DMS153 treated with DMSO at 0.1 percent for 48 hours (cell line): ENCODE measurements at regions not wholly inside any gene's neighbourhood (a gene's known extent, or its start where the extent isn't known, plus 50 kb on each side); places are given as distances from the start of the nearest gene placed in this dataset.
A peak's percentile ranks its signal among the peaks of the same experiment; 100 is the strongest.

ENCODE experiments used
- DNase-seq: peaks from one replicate; lab custom pipeline; 2025; ENCODE audit not compliant: unreplicated experiment; lab: John Stamatoyannopoulos, UW

DNA sequence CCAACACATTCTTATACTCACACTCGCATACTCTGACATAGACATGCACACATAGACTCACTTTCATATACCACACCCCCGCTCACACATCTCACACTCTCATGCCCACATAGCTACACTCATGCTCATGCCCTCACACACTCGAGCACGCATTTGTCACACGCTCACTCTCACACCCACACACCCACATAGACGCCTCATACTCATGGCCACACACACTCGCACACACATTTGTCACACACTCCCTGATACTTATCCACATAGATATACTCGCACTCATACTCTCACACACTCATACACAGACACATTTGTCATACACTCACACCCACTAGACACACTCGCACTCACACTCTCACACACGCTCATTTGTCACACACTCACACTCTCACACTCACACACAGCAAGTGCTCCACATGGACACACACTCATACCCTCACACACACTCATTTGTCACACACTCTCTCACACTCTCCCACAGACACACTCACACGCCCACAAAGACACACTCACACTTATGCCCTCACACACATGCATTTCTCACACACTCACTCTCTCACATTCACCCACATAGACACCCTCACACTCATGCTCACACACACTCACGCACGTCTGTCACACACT is 50.9 kb downstream of the TNP1 start:
- no peak for DNase-seq

DNA sequence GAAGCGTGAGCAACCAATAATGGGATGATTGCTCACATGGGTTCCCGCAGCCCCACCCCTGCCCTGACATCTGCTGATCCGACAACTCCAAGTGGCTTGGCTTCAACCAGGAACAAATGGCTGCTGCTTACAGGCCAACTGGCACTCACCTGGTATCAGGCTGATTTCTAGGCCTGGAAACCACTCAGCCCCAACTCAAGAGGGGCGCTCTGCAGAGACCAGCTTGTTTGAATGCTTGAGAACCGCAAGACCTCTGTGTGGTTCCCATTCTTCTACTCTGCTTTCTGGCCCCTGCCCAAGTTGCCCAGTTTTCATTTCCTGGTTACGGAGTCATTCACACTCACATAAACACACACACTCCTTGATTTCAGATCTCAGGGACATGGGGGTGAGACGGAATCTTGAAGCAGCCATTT is 52.0 kb downstream of the TNP1 start:
- peak; percentile 89 for DNase-seq

DNA sequence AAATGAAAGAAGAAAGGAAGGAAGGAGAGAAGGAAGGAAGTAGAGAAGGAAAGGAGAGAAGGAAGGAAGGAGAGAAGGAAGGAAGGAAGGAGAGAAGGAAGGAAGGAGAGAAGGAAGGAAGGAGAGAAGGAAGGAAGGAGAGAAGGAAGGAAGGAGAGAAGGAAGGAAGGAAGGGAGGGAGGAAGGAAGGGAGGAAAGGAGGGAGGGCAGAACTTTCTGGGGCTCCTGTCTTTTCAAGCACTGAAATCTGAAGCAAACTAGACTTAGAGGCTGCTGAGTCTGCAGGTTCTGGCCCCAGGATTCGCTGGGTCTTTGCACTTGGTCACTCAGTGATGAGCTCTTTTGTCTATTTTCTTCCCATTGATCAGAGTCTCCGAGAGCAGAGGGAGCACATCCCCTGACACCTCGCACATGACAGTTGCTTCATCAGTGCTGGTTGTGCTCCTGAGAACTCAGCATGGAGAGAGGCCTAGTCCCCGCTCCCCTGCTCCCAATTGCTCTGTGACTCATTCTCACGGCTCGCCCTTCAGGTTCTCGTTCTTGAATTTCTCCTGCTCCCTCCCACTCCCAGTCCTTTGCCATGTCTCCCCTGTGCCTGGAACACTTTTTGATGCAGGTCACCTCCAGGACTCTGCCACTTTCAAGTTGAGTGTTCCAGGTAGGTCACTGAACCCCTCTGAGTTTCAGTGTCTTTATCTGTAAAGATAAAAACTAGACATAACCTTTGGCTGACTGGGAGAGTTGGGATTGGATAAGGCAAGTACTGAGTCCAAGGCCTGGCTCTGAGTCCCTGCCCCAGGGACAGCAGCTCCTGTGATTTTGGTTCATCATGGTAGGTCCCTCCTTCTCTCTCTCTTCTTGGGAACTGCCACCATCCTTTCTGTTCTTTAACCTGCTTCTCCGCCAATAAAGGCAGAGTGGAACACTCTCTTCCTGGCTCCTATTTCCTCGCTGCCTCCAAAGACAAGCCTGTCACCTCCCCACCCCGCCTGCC is 55.2 kb downstream of the TNP1 start:
- DNase-seq, result no peak

DNA sequence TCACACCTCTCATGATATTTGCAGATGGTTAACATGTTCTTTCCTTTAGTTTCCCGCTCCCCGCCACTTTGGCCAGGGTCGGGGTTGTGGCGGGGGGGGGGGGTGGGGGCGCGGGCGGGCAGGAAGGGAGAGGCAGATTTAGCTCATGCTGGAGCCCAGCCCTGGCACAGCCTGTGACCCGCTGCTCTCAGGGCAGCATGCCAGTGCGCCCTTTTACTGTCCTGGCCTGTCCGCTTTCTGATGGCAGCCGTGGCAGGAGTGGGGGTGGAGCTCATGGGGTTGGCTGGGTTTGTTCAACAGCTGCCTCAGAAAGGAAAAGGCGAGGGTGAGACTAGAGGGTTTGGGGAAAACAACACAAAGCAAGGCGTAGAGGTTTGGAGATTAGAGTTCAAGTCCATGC is 56.1 kb downstream of the TNP1 start:
- peak; percentile 62 for DNase-seq

DNA sequence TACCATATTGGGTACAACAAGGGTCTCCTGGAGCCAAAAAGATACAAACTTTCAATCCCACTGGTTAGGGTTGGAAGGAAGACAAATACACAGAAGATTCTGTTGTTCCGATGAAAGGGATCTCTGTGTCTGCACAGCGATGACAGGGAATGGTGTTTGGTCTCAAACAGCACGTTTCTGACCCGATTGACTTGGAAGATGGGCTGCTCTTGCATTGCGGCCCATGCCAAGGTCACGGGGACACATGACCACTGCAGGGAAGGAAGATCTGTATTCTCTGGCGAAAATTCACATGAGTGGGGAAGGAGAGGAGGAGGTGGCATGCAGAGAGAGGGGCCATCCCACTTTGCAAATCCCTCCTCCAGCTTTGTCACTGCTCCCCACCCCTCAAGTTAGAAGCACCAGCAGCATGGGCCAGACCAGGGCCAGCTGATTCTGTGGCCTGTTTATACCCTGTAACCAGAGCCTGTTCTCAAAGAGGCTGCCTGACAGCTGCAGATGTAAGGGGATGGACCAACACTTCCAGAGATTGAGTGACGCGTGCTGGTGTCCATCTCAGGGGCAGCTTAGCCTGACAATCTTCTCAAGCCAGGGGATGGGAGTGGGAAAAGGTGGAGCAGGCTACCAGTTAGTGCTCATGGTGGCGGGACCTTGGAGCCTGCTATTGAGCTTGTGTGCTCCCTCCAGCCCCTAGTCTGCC is 57.2 kb downstream of the TNP1 start:
- DNase-seq, result no peak

DNA sequence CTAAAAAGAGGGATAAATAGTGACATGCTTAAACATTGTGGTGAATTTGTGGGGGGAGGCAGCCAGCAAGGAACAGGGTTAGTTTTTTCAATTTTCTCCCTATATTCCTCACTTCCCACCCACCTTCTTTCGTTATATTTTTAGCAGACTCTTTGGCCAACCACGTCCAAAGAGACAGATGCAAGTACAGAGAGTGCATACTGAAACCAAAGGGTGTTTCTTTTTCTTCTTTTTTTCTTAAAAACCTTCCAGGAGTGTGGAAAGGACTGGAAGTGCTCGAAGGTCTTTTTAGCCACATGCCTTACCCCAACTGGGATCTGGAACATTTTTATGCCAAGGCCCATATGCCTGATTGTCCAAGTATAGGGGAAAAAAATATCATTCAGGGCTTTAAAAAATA is 59.0 kb downstream of the TNP1 start:
- no peak for DNase-seq

DNA sequence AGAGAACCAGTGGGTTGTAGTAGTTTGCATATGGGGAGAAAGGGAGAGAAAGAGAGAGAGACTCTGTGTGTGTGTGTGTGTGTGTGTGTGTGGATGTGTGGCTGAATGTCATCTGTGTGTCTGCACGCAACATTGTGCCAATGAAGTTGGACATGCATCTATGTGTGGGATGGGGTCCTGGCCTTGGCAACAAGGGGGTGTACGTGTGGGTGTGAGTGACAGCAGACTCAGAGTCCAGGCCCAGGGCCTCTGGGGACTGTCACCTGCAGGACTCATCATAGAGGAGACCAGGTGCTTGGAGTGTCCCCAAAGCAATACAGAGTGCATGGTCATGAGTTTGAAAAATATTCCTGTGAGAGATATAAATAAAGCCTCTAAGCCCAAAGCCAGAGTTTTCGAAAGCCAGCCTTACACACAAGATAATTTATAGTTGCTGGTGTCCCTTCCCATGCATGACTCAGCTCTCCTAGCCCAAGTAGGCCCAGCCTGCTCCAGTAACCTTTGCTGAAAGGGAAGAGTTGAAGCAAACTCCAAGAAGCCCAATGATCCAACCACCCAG is 59.9 kb downstream of the TNP1 start:
- no peak for DNase-seq

GRCh38 chr2:216796115-216796840 is 63.6 kb downstream of the TNP1 start:
- no peak for DNase-seq

GRCh38 chr2:216793386-216793785 is 66.5 kb downstream of the TNP1 start:
- no peak for DNase-seq

DNA sequence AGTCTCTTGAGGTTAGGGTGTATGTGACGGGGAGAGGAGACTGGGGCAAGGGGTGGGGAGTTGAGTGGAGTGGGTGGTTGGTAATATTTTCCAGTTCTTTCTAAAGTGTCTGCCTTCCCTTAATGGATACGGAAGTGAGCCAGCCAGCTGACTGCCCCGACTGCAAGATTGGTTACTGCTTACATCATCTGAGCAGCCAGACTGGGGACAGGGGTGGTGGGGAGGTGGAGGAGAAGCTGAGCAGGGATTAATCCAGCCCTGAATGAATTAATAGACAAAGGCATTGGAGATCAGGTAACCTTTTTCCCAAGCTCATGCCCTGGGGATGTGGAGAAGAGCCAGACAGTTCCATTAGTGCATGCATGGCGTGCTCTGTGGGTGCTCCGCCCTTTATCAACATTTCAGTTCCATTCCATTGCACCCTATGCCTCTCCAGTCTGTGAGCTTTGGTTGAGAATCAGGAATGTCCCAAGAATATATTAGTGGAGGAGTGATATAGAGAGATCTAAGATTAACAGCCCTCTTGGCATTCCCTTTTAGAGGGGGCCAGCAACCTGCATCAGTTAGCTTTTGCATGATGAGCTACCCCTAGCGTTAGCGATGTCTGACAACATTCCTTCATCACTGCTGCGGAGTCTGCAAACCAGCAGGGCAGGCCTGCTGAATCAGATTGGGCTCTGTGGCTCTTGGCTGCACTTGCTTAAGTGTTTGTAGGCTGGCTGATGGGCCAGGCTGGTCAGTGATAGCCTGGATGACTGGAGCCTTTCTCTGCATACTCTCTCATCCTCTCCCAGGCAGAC is 67.4 kb downstream of the TNP1 start:
- peak; percentile 76 for DNase-seq

GRCh38 chr2:216791303-216791702 is 68.6 kb downstream of the TNP1 start:
- no peak for DNase-seq

- no peak for DNase-seq
Measured at GRCh38 chr2:216789081-216789480, 70.8 kb downstream of the TNP1 start.

DNA sequence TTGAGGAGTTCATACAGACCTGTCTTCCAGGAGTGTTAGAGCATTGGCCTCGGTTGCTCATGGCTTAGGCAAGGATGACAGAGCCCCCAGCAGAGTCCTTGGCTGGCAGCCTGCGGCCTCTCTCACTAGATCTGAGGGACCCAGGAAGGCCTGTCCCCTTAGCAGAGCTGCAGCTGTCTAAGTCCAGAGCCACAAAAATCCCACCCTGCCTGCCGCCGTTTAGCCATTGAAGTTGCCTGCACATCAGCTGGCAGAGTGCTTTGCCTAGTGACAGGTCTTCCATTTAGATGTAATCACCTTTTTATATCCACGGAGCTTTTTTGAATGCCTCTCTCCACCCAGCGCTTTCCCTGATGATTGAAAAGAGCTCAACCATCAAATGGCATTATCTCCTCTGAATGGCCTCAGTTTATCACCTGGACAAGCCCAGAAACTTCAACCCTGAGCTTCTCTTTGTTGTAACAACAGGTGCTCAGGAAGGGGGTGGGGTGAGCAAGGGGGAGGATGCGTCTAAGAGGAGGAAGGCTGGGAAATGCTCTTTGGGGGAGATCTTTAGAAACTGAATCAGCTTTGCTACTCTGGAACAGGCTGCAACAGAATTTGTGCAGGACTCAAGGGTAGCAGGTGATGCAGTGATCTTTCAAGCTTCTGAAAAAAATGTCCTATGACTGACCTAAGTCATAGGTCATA is 71.9 kb downstream of the TNP1 start:
- peak; percentile 37 for DNase-seq

GRCh38 chr2:216786676-216787075 is 73.2 kb downstream of the TNP1 start:
- DNase-seq, result no peak

GRCh38 chr2:216784456-216784855 is 75.4 kb downstream of the TNP1 start:
- DNase-seq, result no peak

DNA sequence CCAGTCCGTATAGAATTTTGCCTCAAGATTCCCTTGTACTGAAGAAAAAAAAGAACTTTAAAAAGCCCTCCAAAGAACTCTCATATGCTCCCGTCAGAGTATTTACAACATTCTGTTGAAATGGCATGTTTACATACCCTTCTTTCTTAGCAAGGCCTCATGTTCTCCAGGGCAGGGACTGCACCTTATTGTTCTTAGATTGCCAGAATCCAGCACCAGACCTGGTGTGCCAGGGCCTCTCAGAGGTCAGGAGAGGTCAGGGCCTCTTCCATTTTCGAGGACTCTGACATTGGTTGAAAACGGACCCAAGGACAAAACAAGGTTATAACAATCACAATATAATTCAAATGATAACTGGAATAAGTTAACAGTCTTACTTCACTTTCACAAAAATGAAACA is 78.2 kb downstream of the TNP1 start:
- no peak for DNase-seq

DNA sequence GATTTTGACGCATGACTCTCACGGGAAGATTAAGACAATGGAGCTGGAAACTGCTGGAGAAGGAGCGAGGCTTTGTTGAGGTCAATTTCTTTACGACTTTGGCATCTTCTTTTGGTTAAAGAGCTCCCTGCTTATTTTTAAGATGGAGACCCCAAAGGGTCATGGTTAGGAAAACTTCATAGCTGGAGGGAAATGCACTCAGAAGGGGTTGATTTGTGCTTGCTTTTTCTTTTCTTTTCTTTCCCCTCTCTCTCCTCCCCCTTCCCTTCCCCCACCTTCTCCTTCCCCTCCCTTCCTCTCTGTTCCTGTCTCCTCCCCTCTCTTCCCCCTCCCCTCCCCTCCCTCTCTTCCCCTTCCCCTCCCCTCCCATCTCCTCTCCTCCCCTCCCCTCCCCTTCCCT is 79.0 kb downstream of the TNP1 start:
- DNase-seq, result no peak

DNA sequence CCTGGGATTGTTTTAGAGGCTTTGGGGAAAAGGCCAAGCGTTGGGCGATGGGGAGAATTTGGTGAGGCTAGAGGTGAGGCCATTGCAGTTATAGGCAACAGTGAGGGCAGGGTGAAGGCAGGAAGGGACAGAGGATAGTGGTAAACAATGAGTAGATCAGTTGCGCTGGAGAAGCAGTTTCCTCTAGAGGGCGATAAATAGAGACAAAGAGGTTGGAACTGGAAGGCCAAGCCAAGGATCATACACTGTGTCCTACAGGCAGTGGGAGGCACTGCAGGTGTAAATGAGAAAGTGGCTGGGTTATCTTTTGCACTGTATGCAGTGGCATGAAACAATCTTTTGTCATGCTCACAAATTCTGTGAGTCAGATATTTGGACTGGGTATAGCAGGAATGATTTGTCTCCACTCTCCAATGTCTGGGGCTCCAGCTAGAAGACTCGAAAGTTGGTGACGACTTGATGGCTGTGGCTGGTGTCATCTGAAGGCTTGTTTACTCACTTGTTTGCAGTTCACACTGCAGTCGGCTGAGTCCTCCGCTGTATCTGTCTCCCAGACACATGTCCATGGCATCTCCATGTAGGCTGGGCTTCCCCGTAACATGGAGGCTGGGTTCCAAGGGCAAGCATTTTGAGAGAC is 82.1 kb downstream of the TNP1 start:
- DNase-seq, result peak; percentile 72
